ENCODE measurements at regions not wholly inside any gene's neighbourhood (a gene's known extent, or its start where the extent isn't known, plus 50 kb on each side); places are given as distances from the start of the nearest gene placed in this dataset.

DNA sequence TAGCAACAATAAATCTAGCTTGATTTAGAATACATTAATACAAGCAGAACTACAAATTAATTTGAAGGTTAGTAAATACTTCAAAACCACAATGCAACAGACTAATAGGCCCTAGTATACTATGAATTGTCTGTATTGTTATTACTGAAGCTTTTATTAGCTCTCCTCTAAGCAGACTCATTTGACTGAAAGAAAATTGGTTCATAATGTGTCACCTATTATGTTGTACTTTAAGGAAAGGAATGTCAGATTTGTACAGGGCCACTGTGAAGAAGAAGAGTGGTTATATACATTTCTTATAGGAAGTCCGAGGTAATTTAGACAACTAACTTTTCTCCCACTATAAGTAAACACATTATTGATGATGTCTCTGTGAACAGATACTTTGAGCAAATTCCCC lies 954.5 kb downstream of the ZPLD1 start:
- DNase-seq (ENCODE audit: low read depth in 2 of 2) = no peak
- TF ChIP-seq, protein P1, sequence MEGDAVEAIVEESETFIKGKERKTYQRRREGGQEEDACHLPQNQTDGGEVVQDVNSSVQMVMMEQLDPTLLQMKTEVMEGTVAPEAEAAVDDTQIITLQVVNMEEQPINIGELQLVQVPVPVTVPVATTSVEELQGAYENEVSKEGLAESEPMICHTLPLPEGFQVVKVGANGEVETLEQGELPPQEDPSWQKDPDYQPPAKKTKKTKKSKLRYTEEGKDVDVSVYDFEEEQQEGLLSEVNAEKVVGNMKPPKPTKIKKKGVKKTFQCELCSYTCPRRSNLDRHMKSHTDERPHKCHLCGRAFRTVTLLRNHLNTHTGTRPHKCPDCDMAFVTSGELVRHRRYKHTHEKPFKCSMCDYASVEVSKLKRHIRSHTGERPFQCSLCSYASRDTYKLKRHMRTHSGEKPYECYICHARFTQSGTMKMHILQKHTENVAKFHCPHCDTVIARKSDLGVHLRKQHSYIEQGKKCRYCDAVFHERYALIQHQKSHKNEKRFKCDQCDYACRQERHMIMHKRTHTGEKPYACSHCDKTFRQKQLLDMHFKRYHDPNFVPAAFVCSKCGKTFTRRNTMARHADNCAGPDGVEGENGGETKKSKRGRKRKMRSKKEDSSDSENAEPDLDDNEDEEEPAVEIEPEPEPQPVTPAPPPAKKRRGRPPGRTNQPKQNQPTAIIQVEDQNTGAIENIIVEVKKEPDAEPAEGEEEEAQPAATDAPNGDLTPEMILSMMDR (IDR thresholded peaks at IDR 0.05; ENCODE audit: low read depth, low read length) = no peak
- H3K4me3 ChIP-seq (replicated peaks in 1 of 2; ENCODE audit: low read depth in 2 of 2, low read length in 2 of 2) = no peak overlapping the region

DNA sequence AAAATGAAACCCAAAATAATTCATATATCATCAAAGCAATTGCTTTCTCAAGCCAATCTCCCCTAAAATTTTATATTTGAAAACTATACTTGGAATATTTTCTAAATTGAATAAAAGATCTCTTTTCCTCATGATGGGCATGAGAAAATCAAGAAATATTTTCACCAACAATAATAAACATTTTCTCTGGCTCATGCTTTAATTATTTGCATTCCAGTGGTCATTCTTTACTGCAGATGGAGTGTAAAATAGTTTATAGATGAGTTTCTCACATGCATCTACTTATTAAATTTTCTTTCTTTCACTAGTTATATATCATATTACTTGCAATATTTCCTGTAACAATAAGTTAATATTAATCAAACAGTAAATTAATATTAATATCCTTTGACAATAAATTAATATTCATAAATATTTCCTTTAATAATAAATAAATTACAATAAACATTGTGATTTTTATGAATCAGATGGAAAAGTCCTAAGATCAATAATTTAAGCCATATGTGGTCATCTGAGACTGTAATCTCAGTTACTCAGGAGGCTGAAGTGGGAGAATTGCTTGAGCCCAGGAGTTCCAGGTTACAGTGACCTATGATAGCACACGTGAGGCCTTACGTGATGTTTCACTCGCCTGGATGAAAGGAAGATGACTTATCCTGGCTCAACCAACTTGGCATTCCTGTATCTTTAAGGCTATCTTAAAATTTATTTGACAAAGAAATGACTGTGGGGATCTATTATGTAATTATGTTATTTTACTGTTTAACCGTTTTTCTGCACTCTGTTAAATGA lies 958.8 kb downstream of the ZPLD1 start:
- TF ChIP-seq, protein P1 (IDR thresholded peaks at IDR 0.05; ENCODE audit: low read depth, low read length) = no peak
- DNase-seq (ENCODE audit: low read depth in 2 of 2) = no peak
- H3K4me3 ChIP-seq (replicated peaks in 1 of 2; ENCODE audit: low read depth in 2 of 2, low read length in 2 of 2) = no peak overlapping the region

DNA sequence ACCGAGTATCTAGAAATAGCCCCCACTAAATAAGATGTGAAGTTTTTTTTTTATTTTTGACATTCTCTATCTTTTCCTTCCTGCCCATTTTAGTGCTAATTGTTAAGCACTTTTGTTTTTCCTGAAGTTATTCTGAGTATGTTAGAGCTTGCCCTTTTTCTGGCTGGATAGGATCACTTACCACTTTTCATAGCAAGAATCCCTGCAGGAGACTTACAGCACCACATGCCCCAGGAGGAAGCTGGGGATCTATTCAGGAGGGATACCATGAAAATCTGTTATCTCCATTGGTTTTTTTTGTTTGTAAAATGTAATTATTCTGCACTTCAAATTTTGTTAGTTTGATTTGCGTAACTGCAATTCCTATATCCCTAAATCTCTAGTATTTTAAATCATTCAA lies 968.4 kb downstream of the ZPLD1 start:
- no peak for DNase-seq (ENCODE audit: low read depth in 2 of 2)
- TF ChIP-seq, protein P1 (IDR thresholded peaks at IDR 0.05; ENCODE audit: low read depth, low read length) = no peak
- no peak overlapping the region for H3K4me3 ChIP-seq (replicated peaks in 1 of 2; ENCODE audit: low read depth in 2 of 2, low read length in 2 of 2)

DNA sequence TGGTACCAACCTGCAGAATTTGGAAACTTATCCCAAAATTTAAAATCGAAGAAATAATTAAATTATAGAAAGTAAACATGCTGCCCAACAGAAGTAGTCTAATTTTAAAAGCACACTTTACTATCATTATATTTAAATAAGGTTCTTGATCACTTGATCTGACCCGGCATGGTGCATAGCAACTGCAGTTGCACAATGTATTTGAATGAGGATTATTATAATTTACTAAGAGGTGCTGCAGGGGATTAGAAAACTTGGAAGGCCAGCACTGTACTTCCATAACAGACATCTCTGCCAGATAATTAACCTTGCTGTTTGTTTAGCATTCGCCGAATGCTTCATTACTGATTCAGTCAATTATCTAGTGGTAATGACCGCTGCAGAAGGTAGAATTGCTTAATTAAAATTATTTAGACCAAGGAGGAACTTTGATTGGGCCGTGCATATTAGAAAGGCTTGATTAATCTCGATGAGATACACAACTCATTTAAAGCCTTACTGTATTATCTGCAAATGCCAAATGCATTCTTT lies 971.6 kb downstream of the ZPLD1 start:
- TF ChIP-seq, protein P1 (IDR thresholded peaks at IDR 0.05; ENCODE audit: low read depth, low read length) = no peak
- DNase-seq (ENCODE audit: low read depth in 2 of 2) = no peak
- no peak overlapping the region for H3K4me3 ChIP-seq (replicated peaks in 1 of 2; ENCODE audit: low read depth in 2 of 2, low read length in 2 of 2)

DNA sequence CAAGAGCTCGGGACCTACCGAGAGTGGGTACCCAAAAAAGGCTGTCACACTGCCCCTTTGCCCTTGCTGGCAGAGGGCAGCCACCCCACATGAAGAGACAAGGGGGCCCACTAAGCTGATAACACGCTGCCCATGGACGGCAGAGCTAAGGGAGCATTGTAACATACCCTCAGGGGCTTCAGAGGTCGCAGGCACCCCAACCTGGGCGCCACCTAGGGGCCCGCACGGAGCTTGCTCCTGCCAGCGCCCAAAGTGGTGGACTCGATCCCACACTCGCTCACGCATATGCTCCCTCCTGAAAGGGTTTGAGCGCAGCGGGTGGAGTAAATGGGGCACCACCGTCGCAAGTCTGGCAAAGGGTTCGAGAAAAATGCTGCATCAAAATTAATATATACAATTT lies 975.4 kb downstream of the ZPLD1 start:
- TF ChIP-seq, protein P1 (IDR thresholded peaks at IDR 0.05; ENCODE audit: low read depth, low read length) = no peak
- no peak overlapping the region for H3K4me3 ChIP-seq (replicated peaks in 1 of 2; ENCODE audit: low read depth in 2 of 2, low read length in 2 of 2)
- no peak for DNase-seq (ENCODE audit: low read depth in 2 of 2)

DNA sequence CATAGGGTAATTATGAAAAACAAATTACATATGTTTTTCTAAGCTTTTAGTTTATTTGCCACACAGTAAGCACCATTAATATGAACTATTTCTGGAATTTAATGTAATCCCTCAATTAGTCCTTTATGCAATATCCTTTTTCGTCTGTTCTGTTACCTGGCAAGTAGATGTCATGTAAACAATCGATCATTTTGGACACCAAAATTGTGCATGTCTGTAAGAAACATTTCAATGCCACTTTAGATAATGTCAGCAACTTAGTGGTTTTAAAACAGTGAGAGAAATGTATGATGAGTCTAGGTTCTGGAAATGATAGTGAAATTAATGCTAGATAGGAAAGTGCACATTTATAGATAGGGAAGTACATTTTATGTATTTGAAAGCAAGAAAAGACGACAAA lies 986.6 kb downstream of the ZPLD1 start:
- TF ChIP-seq, protein P1 (IDR thresholded peaks at IDR 0.05; ENCODE audit: low read depth, low read length) = no peak
- no peak for DNase-seq (ENCODE audit: low read depth in 2 of 2)
- H3K4me3 ChIP-seq (replicated peaks in 1 of 2; ENCODE audit: low read depth in 2 of 2, low read length in 2 of 2) = no peak overlapping the region
